ENCODE measurements at regions not wholly inside any gene's neighbourhood (a gene's known extent, or its start where the extent isn't known, plus 50 kb on each side); places are given as distances from the start of the nearest gene placed in this dataset.
"Not testable (repeated sequence)": the region's sequence is repeated elsewhere in the genome, so short reads cannot be mapped to it uniquely, and the experiment has no call there.

DNA sequence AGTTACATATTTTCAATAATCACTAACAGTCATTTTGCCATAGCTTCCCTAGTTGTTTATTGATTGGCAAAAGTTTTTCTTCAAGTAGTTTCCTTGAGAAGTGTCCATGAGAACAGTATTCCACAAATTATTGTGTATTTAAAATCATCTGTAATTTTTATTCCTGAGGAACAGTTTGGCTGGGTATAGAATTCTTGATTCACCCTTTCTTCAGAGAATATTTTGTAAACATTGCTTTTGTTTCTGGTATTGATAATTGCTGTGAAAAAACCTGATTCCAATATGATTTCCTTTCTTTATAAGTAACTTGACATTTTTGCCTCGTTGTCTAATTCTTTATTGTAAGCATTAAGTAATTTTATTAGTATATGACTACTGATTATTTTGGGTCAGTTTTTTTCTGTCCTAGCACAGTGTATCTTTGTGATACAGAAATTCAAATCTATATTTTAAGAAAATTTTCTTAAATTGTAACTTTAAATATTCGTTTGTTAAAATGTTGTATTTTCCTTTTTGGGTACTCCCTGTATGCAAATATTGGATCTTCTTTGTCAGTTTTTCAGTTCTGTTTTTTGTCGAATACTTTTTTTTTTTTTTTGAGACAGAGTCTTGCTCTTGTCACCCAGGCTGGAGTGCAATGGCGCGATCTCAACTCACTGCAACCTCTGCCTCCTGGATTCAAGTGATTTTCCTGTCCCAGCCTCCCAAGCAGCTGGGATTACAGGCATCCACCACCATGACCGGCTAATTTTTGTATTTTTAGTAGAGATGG, 162.0 kb upstream of the ATP2B1 start:
- no peak for DNase-seq

GRCh38 chr12:89867611-89868010, 159.0 kb upstream of the ATP2B1 start:
- DNase-seq, result not testable (repeated sequence)

GRCh38 chr12:89864411-89864810, 155.8 kb upstream of the ATP2B1 start:
- no peak for DNase-seq

- no peak for DNase-seq
These were observed 155.3 kb upstream of the ATP2B1 start for GRCh38 chr12:89863968-89864367.

- no peak for DNase-seq
These were observed 154.9 kb upstream of the ATP2B1 start for GRCh38 chr12:89863493-89863938.

DNA sequence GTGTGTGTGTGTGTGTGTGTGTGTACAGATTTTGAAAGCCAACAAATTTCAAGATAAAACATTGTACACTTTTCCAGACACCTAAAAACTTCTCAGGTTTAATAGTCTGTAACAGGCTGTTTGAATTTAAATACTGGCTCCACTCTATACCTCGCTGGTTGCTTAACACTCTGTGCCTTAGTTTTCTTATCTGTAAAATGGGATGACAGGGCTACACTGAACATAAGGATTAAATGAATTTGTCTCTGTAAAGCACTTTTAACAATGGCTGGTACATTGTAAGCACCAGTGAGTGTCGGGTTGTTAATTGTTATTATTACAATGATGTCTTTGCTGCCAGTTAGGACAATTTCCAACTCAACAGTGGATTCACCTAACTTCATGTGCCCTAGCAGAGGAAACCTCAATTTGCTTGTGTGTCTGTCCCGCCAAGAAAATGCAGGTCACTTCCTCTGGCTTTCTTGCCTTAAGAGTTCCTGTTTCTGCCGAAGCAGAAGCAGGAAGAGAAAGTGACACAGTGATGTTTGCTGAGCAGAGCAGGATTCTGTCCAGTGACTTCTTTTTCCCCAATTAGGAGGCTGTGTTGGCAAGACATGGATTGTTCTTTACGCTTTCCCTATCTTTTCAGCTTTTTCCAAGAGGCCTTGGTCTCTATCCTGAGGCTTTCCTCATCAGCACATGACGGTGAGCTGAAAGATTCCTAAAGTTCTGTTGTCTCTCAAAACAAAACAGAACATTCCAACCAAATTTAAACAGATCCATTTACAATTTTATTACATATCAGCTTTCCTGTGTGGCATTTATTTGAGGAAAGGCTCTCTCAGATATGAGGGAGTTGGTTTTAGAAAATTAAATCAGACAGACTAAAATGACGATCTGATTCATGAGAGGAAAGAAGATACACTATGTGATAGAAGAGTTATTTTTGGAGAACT, 154.1 kb upstream of the ATP2B1 start:
- no peak for DNase-seq

- no peak for DNase-seq
These were observed 152.4 kb upstream of the ATP2B1 start for GRCh38 chr12:89861086-89861485.

GRCh38 chr12:89859508-89860220, 151.0 kb upstream of the ATP2B1 start:
- DNase-seq, result no peak

GRCh38 chr12:89858718-89859117, 150.1 kb upstream of the ATP2B1 start:
- no peak for DNase-seq

GRCh38 chr12:89857652-89858274, 149.1 kb upstream of the ATP2B1 start:
- no peak for DNase-seq

DNA sequence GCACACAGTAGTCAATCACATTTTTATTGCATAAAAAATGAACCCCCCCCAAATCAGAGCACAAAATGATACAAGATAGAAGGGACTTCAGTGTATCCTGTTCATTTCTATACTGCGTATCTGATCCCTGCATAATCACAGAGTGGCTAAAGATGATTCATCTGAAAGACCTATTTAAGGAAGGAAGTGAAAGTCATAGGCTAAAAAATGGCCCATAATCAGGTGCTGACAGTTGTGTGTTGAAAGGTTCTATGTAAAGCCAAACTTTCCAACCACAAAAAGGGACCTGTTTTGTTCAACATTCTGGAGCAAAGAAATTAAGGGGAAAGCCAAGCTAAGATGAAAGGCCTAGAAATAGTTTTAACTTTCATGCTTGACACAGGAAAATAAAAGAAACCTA, 147.8 kb upstream of the ATP2B1 start:
- DNase-seq, result no peak

GRCh38 chr12:89848732-89849131, 140.1 kb upstream of the ATP2B1 start:
- DNase-seq, result no peak

- no peak for DNase-seq
These were observed 137.9 kb upstream of the ATP2B1 start for GRCh38 chr12:89846473-89847055.

DNA sequence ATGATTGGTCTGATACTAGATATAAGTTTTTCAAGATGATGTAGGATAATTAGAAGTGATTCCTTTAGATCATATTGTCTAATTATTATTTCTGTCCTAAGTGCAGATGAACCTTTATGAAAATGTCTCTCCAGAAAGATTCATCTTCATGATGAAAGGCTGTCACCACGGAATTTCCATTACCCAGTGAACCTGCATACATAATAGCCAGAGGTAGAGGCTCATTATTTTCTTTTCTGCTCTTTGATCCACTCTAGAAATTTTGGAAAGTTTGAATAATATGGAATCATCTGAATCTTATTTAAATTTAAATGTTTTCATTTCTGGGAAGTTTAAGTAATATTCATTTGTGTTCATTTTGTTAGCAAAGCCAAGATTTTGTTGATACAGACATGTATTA, 137.1 kb upstream of the ATP2B1 start:
- DNase-seq, result no peak

DNA sequence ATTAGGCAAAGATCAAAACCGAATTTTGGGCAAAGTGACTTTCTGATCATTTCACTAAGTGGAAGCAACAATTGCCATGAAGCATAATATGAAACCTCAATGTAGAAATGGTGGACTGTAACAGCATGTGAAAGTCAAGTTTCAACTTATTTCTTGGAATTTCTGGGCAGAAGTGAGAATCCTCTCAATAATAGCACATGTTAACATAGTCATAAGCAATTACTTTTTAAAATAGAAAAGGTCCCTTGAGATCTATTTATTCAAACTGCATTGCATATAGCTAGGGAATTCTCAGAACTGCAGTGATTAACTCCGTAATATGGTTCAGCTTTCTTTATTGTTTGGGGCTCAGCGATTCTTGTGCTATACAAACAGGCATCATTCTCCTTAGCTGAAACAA, 136.7 kb upstream of the ATP2B1 start:
- DNase-seq, result no peak

- no peak for DNase-seq
These were observed 135.9 kb upstream of the ATP2B1 start for GRCh38 chr12:89844539-89844938.

GRCh38 chr12:89840162-89840922, 131.7 kb upstream of the ATP2B1 start:
- no peak for DNase-seq

DNA sequence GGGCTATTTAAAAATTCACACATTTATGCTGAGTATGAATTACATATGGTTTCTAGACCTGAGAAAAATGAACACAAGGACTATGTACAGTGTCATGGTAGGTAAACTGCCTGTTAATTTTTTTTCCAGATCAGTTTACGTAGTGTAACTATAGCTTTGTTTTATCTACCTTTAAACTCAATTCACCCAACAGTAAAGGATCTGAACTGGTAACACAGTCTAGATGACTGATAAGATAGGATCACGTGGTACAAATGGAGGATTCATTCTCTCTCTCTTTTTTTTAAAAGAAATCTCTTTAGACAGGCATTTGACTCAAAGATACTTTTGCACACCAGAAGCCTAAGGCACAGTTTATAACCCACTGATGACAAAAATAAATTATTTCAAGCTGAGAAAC, 130.8 kb upstream of the ATP2B1 start:
- DNase-seq, result no peak

DNA sequence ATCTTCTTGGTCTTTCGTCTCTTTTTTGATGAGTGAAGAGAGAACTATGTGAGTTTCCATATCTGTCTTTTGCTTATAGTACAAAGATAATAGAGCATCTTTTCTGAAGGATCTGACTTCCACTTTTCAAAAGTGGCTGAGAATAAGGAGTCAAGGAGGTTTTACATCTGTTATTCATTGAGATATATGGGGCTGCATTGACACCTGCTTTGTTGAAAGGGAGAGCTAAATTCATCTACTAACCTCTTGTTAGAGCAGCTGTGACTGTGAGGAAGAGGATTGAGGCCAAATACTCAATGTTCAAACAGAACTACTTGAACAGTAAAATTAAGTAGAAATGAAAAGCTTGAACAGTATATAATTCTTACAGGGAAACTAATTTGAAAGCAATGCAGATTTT, 130.2 kb upstream of the ATP2B1 start:
- DNase-seq, result no peak

DNA sequence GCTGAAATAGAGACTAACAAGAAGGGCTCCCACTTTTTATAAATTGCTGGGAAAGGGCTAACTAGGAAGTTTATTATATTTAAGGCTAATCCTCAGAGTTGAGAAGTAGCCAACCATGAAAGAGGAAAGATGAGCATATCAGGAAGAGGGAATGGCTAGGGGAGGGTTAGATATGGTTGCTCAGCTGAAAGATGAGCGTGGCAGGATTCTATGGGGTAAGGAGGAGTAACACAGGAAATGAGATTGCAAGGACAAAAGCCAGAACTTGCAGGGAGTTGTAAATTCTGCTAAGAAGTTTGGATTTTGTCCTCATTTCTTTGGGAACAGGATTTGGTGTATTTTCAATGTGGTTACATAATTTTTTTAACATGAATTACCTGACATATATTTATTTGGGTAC, 127.4 kb upstream of the ATP2B1 start:
- no peak for DNase-seq

DNA sequence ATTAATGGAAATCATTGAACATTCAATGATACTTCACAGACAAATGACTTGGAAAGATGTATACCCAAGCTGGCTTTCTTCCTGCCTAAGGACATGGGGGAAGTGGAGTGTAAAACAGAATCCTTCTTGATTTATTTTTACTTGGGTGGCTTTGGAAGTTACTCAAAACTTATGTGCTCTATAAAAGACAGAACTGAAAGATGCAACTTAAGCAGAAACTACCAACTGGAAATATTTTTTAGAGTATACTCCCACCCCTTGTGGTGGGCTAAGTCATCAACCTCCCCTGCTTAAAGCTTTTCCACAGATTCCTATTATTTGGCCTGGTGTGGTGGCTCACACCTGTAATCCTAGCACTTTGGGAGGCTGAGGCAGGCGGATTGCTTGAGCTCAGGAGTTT, 126.0 kb upstream of the ATP2B1 start:
- DNase-seq, result no peak

All from cerebellar nuclear complex (tissue), 1 donor.